K562 (cell line): ENCODE measurements at regions not wholly inside any gene's neighbourhood (a gene's known extent, or its start where the extent isn't known, plus 50 kb on each side); places are given as distances from the start of the nearest gene placed in this dataset.

Experiments used
- CTBP1 ChIP-seq: fragments of 450-650 bp; IDR thresholded peaks from 2 replicates; pipeline ENCODE4 v1.6.1; 2016; ENCODE audit warnings: borderline replicate concordance
- CTCF ChIP-seq, 3 experiments: IDR thresholded peaks in 2 of 3; conservative IDR thresholded peaks in 1 of 3; 2 replicates each; pipeline ENCODE4 v1.5.1; 2011 to 2012; ENCODE audit warnings: low read length in 3 of 3, mild to moderate bottlenecking in 3 of 3, control low read depth in 2 of 3, improper control_type of control experiment in 1 of 3, inconsistent platforms in 1 of 3, low read depth in 1 of 3, mixed read lengths in 1 of 3, moderate library complexity in 1 of 3; ENCODE audit not compliant: insufficient read depth in 2 of 3
- EP300 ChIP-seq: IDR thresholded peaks from 2 replicates; pipeline ENCODE4 v1.6.1; 2012; ENCODE audit warnings: low read length, improper control_type of control experiment
- HNRNPH1 ChIP-seq: fragments of 200-400 bp; formaldehyde crosslinking; optimal IDR thresholded peaks from 2 replicates; pipeline ENCODE3; 2017; ENCODE audit warnings: low read depth, mild to moderate bottlenecking, low read length, moderate library complexity
- PTBP1 ChIP-seq: fragments of 200-400 bp; formaldehyde crosslinking; IDR thresholded peaks from 2 replicates; pipeline ENCODE4 v1.6.1; 2017; ENCODE audit warnings: low read depth, low read length
- TF ChIP-seq, protein P1 (sequence below): fragments of 450-650 bp; IDR thresholded peaks from 2 replicates; pipeline ENCODE4 v1.6.1; 2016; ENCODE audit warnings: antibody characterized with exemption

DNA sequence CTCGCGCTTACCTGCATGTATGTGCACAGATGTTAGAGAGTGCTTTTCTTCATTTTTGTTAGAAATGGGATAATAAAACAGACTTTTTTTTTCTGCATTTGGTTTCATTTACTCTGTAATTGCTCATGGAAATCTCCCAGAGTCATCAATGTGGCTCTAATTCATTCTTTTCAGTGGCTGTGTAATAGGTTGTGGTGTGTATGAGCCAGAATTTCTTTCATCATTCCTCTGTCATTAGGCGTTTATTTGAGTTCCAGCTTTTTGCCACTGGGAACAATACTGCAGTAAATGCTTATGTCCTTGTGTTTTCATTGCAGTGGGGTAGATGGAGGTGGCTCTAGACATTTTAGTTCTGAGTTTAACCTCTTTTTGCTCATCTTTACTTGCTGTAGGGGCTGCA lies 118.9 kb downstream of the NXNL2 start:
- TF ChIP-seq CTBP1 (no peak), PTBP1 (no peak), EP300 (no peak), HNRNPH1 (no peak), CTCF (IDR thresholded peaks at IDR 0.05 in 2 of 3, conservative IDR thresholded peaks at IDR 0.05 in 1 of 3; ENCODE audit: insufficient read depth in 2 of 3, low read depth in 1 of 3, low read length in 3 of 3) (no peak)
- TF ChIP-seq, protein P1, sequence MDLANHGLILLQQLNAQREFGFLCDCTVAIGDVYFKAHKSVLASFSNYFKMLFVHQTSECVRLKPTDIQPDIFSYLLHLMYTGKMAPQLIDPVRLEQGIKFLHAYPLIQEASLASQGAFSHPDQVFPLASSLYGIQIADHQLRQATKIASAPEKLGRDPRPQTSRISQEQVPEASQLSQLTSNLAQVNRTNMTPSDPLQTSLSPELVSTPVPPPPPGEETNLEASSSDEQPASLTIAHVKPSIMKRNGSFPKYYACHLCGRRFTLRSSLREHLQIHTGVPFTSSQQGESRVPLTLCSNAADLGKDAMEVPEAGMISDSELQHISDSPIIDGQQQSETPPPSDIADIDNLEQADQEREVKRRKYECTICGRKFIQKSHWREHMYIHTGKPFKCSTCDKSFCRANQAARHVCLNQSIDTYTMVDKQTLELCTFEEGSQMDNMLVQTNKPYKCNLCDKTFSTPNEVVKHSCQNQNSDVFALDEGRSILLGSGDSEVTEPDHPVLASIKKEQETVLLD = no peak
